Activated CD4-positive, alpha-beta T cell treated with anti-CD3 and anti-CD28 coated beads, Interleukin-2, amount 50 U/mL, for 4 hours (primary cell): ENCODE measurements at regions not wholly inside any gene's neighbourhood (a gene's known extent, or its start where the extent isn't known, plus 50 kb on each side); places are given as distances from the start of the nearest gene placed in this dataset.
A peak's percentile ranks its signal among the peaks of the same experiment; 100 is the strongest.

Experiments used
- DNase-seq, 2 experiments: peaks; one replicate each; pipeline ENCODE4 v3.0.0-alpha.2; 2020

DNA sequence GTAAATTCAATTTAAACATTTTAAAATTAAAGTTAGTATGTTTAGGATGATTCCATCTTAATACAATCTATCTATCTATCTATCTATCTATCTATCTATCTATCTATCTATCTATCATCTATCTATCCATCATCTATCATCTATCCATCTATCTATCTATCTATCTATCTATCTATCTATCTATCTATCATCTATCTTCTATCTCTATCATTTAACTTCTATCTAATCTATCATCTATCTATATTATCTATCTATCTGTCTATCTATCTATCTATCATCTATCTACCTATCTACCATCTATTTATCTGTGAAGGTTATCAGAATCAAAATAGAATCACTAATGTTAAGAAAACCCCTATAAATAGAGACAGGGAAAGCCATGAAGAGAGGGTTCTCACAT, 78.3 kb downstream of the RAMP3 start:
- DNase-seq = no peak

GRCh38 chr7:45236666-45237065, 79.1 kb downstream of the RAMP3 start:
- DNase-seq = no peak

DNA sequence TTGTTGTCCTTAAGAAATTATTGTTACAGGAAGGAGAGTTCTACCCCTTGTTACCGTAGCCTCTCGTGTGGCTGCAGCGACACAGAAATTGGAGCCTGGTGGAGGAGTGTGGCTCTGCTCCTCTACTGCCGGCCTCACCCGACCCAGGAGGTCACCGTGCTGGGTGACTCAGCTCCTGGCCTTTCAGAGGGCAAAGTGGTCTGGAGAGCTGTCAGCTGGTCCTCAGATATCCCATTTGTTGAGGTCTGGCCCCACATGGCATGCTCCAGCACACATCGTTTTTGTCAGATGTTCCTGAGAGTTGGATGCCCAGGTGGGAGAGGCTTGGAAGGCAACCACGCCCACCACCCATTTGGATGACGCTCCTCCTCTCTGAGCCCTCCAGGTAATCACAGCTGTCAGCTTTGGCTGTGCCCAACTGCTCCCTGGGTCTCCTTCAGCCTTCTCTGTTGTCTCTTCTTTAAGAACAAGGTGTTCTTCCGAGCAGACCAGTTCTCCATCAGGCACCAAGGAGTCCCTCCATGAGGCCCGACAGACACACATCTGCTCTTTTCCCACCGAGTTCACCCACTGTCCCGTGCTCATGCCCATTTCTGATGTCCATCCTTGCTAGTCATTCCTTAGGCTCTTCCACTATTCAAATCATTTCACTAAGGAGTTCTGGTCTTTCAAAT, 80.3 kb downstream of the RAMP3 start:
- DNase-seq = no peak

DNA sequence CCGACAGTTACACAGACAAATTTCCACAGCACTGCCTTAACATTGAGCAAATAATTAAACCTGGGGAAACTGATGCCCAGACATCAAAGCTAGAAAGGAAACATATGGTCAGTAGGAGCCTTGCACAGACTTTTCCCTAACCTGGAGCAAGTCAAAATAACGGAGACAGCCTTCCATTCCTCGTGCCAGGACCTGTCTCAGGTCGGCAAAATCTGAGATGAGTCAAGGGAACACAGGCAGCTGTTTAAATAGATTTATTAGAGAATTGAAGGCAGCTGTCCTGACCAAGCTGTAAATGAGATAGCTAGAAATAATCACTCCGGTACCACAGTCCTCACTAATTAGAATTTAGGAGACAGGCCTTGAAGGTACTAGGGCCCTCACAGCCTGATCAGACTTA, 81.2 kb downstream of the RAMP3 start:
- no peak for DNase-seq

GRCh38 chr7:45239486-45239885, 81.9 kb downstream of the RAMP3 start:
- DNase-seq = no peak

GRCh38 chr7:45240273-45240771, 82.7 kb downstream of the RAMP3 start:
- DNase-seq = no peak

DNA sequence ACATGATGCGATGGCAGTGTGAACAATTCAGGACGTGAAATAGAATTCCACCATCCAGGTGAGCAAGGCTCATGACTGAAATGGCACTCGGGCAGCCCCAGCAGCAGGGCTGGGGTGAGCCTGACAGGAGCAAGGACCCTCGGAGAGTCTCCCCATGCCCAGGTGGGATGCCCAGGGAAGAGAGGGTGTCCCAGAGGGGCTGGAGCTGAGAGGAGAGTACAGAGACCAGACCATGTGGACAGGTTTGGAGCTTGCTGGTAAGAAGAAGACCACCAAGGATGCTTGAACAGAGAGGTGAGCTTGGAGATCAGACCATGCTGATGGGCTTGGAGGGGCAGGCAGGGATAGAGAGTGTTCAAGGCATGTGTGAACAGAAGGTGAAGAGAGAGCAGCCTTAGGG, 83.3 kb downstream of the RAMP3 start:
- DNase-seq = no peak

DNA sequence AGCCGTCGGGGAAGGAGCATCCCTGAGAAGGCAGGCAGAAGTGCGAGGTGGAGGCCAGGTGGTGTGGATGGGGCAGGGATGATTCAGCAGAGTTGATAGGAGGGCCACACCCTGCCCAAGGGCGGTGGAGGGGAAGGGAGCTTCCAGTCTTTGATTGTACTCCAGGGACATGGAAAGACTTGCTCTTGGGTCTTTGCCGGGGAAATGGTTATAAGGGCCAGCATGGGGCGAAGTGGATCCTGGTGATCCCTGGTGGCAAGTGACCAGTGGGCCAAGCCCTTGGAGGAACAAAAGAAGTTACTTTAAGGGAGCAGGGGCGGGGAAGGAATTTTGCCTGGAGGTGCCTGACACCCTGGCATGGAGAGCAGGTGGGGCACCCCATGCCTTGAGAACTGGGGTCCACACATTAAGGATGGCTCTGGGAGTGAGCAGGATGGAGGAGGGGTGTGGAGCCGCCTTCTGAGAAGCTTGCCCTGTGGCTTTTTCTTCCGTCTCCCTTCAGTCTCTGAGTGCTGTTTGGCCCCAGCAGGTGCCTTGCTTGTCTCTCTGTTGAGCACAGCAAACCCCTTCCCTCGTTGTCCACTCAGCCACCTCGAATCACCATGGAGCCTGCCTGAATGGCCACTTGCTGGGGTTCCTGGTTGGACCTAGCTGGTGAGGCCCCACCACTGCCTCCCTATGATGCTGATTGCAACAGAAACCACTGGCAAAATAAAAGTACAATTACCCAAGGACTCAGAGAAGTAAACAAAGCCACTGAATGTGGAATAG, 83.9 kb downstream of the RAMP3 start:
- DNase-seq = no peak

DNA sequence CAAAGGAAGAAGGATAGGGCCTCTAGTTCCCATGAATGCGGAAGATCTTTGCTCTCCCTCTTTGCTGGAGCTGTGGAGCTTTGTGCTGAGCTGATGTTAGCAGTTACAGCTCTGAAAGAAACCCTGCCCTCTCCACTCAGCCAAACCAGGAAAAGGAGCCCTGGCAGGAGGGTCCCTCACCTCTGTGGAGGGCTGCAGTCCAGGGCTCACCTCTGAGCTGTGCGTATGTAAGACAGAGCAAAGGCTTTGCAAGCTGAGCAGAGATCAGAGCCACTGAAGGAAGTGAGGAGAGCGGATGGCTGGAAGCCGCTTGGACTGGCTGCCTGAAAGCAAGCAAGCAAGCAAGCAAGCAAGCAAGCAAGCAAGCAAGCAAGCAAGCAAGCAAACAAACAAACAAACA, 84.7 kb downstream of the RAMP3 start:
- no peak for DNase-seq

DNA sequence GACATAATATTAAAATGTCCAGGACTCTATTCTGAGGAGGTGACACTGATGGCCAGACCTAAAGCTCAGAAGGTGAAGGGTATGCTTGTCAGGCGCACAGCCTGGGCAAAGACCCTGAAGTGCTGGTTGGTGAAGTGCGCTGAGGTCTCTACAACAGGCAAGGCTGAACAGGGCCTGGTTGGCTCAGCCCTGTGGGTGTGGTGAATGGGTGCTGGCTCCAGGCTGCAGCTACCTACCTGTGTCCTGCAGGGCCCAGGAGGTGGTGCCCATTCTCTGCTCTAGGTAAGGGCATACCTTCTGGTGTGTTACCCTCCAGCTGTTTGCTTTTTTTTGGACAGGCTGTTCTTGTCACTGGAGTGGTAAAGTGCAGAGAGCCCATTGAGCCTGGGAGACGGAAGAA, 85.1 kb downstream of the RAMP3 start:
- no peak for DNase-seq

- no peak for DNase-seq
These were observed 87.4 kb downstream of the RAMP3 start for GRCh38 chr7:45244981-45245380.

GRCh38 chr7:45246339-45246738, 88.7 kb downstream of the RAMP3 start:
- DNase-seq = no peak

- no peak for DNase-seq
These were observed 94.7 kb downstream of the RAMP3 start for GRCh38 chr7:45252248-45252647.

DNA sequence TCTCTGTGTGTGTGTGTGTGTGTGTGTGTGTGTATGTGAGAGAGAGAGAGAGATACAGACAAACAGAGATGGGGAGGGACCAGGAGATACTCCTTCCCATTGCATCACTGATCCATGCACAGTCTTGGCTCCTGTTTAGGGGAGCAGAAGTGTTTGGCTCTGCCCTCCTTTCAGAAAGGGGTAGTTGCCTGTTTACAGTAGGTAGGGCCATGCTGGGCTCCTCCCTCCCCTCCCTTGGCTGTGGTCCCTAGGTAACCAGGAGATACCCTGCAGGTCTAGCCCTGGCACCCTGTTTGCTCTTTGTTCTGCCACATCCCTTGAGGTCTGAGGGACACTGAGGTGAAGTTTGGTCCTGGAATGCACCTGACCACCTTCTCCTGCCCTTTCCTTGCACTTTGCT, 95.3 kb downstream of the RAMP3 start:
- no peak for DNase-seq

GRCh38 chr7:45253368-45253767, 95.8 kb downstream of the RAMP3 start:
- DNase-seq = no peak

DNA sequence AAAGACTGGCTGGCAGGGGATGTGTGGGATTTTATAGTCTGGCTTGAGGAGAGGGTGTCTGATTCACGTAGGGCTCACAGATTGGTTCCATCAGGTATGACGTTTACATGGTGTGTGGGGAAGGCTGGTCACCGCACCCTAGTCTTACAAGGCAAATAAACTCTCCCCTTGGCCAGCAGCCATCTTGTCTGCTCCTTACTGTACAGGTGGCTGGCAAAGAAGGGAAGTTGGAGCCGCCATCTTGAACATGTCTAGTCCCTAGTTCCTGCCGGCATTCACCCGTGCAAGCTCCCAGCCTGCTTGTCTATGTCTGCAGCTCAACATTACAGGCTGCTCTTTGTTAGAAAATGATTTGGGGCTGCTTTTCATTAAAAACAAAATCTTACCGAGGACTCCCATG, 97.6 kb downstream of the RAMP3 start:
- no peak for DNase-seq

GRCh38 chr7:45256309-45256708, 98.7 kb downstream of the RAMP3 start:
- no peak for DNase-seq

DNA sequence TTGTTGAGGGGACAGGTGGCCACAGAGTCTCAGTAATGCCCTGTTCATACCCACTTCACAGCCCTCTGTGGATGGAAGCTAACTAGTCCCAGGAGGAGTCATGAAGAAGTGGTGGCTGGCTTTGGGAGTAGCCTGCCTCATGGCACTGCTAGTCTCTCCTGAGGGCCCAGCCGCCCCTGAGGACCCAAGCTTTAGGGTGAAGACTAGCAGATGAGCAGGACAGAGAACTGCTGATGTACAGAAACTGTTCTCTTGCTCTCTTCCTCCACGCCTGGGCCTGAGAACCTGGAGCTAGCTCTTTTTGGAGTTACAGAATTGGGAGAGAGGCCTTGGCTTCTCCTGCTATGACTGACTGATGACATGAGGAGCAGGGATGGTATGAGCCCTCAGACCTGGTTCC, 99.2 kb downstream of the RAMP3 start:
- no peak for DNase-seq

DNA sequence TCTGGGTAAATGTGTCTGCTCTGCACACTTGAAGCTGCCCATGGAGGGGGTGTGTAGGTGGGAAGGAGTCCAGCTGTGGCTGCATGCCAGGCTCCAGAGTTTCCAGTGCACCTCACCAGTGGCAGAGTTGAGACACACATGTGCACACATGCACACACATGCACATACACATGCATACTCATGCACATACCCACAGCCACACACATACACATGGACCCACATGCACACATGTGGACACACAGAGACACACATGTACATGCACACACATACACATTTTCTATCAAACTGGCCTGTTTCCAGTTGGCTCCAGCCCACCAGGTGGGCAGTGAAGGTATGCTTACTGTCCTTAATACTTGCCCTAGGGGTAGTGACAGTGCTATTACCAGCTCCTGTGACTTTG, 99.7 kb downstream of the RAMP3 start:
- no peak for DNase-seq

DNA sequence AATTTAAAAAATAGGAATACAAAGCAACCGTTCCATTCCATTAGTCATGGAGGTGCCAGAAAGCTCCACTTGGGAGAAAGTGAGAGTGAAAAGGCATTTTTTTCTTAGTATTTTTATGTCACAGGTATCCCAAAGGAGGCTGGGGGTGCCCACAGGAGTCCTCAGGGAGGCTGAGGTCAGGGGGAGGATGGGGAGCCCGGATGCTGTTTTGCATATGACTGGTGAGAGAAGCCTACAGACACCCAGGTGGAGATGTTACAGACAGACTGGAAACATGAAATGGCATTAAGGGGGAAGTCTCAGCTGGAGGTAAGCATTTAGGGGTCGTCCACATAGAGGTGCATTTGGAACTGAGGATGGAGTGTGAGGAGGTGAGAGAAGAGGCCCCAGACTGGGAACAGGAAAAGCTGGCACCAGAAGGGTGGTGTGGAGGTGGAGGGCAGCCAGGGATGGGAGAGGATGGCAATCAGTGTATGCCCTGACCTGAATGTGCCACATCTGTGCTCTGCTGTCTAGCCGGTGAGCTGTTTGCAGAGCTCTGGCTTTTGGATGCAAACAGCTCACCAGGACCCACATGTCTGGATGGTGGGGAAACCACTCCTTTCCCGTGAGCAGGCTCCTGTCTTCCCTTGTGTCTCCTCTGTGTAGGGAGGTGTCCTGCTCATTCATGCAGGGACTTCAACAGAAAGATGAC, 101.1 kb downstream of the RAMP3 start:
- no peak for DNase-seq

- no peak for DNase-seq
These were observed 101.6 kb downstream of the RAMP3 start for GRCh38 chr7:45259227-45259596.

DNA sequence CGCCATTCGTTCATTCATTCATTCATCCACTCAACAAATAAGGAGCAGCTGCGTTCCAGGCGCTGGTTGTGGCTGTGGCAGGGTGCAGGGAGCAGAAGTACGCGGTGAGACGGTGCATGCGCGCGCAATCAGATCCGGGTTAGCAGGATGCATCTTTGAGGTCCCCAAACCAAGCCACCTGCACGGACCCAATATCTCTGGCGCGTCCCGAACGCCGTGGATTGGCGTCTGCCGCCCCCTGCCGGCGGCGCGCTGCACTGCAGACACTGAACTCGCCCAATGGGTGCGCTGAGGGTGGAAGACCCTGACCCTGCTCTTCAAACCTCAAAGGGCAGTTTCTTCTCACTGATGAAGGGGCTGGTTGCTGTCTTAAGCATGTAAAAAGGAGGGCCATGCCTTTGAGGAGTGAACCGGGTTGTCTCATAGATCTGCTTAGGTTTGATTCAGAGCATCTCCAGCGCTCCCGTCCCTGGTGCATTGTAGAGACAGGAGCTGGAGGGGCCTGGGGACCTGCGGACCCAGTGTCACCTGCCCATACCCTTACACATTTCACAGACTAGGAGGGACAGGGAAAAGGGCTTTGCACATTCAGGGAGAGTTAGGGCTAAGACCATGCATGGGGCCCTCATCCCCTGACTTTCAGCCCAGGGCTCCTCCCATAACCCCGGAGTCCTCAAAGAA, 102.5 kb downstream of the RAMP3 start:
- peak; percentile 52 to 63 for DNase-seq

DNA sequence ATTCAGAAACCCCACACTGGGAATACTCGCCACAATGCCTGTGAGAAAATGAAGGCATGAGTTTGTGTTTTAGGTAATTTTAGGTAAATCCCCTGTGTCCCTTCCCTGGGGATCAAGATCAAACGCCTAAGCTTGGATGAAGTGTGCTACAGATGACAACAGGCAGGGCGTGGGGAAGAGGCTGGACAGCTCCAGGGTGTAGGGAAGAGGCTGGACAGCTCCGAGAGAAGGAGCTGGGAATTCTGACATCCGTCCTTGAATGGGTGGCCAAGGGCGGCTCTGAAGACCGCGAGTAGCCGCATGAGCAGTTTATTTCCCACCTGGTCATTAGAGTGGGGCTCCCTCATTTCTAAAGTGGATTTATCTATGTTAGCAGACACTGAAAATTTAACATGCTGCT, 109.7 kb downstream of the RAMP3 start:
- DNase-seq = no peak
